H1 (cell line): ENCODE measurements at regions not wholly inside any gene's neighbourhood (a gene's known extent, or its start where the extent isn't known, plus 50 kb on each side); places are given as distances from the start of the nearest gene placed in this dataset.

Experiments
- CTCF ChIP-seq, 3 experiments: IDR thresholded peaks; 1 replicate in 2 of 3; 2 replicates in 1 of 3; pipeline versions ENCODE4 v1.5.1 to v1.6.1; 2011; ENCODE audit warnings: low read length in 3 of 3, mild to moderate bottlenecking in 3 of 3, inconsistent platforms in 2 of 3, low read depth in 1 of 3, moderate library complexity in 1 of 3; ENCODE audit not compliant: insufficient read depth in 1 of 3; ENCODE audit errors: control extremely low read depth in 1 of 3
- KDM1A ChIP-seq: fragments of 200-600, 300-600 bp; sonication (generic); IDR thresholded peaks from 2 replicates; pipeline ENCODE4 v1.7.1; 2016; ENCODE audit warnings: mild to moderate bottlenecking, low read length, borderline replicate concordance
- RAD21 ChIP-seq, 2 experiments: IDR thresholded peaks in 1 of 2; conservative IDR thresholded peaks in 1 of 2; 2 replicates each; pipeline ENCODE4 v1.6.1; 2011; ENCODE audit warnings: low read depth in 2 of 2, low read length in 2 of 2, improper control_type of control experiment in 1 of 2, inconsistent platforms in 1 of 2, mild to moderate bottlenecking in 1 of 2, moderate library complexity in 1 of 2

- peak; percentile 77 to 89 (median 86) for TF ChIP-seq CTCF (IDR thresholded peaks at IDR 0.05; ENCODE audit: control extremely low read depth in 1 of 3, insufficient read depth in 1 of 3, low read depth in 1 of 3, low read length in 3 of 3)
- peak; percentile 75 to 83 for TF ChIP-seq RAD21 (IDR thresholded peaks at IDR 0.05 in 1 of 2, conservative IDR thresholded peaks at IDR 0.05 in 1 of 2; ENCODE audit: low read depth in 2 of 2, low read length in 2 of 2)
- TF ChIP-seq KDM1A: no peak
- TF ChIP-seq, all 59 proteins: peak for 3
Measured at GRCh38 chr3:43855674-43856299, 165.0 kb downstream of the ABHD5 start (continued).
